ENCODE measurements at regions not wholly inside any gene's neighbourhood (a gene's known extent, or its start where the extent isn't known, plus 50 kb on each side); places are given as distances from the start of the nearest gene placed in this dataset.
"Not testable (repeated sequence)": the region's sequence is repeated elsewhere in the genome, so short reads cannot be mapped to it uniquely, and the experiment has no call there.

DNA sequence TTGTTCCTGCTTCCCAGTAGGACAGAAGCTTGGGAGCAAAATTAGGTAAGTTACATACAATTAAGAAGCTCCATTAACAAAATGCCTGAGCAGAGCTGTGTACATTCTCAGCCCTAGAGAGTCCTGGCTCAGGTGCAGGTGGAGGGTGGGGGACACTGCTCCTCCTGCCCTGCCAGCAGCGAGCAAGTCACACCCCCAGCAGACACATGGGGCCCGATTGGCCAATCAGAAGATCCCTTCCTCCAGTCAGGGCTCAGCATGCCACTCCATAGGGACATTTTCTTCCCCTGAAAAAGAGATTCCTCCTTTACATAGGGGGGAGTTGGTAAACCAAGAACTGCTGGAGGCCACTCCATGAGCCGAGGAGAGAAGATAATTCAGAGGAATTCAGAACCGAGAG is 62.1 kb downstream of the PLXNA1 start:
- in situ Hi-C loops (cut with MboI; ENCODE audit: low sequenced_read_pairs, unreplicated experiment) = no loop called here
- TF ChIP-seq, protein P1, sequence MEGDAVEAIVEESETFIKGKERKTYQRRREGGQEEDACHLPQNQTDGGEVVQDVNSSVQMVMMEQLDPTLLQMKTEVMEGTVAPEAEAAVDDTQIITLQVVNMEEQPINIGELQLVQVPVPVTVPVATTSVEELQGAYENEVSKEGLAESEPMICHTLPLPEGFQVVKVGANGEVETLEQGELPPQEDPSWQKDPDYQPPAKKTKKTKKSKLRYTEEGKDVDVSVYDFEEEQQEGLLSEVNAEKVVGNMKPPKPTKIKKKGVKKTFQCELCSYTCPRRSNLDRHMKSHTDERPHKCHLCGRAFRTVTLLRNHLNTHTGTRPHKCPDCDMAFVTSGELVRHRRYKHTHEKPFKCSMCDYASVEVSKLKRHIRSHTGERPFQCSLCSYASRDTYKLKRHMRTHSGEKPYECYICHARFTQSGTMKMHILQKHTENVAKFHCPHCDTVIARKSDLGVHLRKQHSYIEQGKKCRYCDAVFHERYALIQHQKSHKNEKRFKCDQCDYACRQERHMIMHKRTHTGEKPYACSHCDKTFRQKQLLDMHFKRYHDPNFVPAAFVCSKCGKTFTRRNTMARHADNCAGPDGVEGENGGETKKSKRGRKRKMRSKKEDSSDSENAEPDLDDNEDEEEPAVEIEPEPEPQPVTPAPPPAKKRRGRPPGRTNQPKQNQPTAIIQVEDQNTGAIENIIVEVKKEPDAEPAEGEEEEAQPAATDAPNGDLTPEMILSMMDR (IDR thresholded peaks at IDR 0.05; ENCODE audit: borderline replicate concordance, control extremely low read depth, extremely low read depth, insufficient read depth, missing control alignments) = no peak
- no peak for DNase-seq (ENCODE audit: low spot score)

DNA sequence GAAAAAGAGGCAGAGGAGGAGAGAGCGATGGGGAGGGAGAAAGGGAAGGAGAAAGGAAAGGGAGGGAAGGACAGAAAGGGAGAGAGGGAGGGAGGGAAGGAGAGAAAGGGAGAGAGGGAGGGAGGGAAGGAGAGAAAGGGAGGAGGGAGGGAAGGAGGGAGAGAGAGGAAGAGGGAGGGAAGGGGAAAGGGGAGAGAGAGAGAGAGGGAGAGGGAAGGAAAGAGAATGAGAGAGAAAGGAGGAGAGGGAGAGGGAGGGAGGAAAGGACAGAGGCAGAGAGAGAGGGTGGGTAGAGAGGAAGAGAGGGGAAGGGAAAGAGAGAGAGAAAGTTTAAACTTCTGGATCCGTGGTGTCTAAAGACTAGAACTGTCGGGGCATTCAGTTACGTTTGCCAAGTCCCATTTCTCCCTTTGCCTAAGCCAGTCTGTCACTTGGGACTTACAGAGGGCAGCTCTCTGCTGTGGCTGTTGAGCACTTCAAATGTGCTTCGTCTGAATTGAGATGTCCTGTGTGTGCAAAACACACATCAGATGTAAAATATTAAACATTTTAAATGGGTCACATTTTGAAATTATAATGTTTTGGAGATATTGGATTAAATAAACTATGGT is 62.6 kb downstream of the PLXNA1 start:
- TF ChIP-seq, protein P1 (IDR thresholded peaks at IDR 0.05; ENCODE audit: borderline replicate concordance, control extremely low read depth, extremely low read depth, insufficient read depth, missing control alignments) = no peak
- in situ Hi-C loops (cut with MboI; ENCODE audit: low sequenced_read_pairs, unreplicated experiment) = no loop called here
- no peak for DNase-seq (ENCODE audit: low spot score)

DNA sequence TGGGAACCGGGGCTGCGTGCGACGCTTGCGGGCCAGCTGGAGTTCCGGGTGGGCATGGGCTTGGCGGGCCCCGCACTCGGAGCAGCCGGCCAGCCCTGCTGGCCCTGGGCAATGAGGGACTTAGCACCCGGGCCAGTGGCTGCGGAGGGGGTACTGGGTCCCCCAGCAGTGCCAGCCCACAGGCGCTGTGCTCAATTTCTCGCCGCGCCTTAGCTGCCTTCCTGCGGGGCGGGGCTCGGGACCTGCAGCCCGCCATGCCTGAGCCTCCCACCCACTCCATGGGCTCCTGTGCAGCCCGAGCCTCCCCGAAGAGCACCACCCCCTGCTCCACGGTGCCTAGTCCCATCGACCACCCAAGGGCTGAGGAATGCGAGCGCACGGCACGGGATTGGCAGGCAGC is 63.8 kb downstream of the PLXNA1 start:
- in situ Hi-C loops (cut with MboI; ENCODE audit: low sequenced_read_pairs, unreplicated experiment); DNase-seq (ENCODE audit: low spot score): not testable (repeated sequence)

DNA sequence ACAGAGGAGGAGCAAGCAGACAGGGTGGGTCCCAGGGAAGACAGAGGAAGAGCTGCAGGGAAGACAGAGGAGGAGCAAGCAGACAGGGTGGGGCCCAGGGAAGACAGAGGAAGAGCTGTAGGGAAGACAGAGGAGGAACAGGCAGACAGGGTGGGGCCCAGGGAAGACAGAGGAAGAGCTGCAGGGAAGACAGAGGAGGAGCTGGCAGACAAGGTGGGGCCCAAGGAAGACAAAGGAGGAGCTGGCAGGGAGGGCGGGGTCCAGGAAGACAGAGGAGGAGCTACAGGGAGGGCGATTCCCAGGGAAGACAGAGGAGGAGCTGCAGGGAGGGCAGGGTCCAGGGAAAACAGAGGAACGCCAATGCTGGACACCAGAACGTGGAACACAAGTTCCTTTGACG is 66.5 kb downstream of the PLXNA1 start:
- in situ Hi-C loops (cut with MboI; ENCODE audit: low sequenced_read_pairs, unreplicated experiment) = no loop called here
- no peak for DNase-seq (ENCODE audit: low spot score)

DNA sequence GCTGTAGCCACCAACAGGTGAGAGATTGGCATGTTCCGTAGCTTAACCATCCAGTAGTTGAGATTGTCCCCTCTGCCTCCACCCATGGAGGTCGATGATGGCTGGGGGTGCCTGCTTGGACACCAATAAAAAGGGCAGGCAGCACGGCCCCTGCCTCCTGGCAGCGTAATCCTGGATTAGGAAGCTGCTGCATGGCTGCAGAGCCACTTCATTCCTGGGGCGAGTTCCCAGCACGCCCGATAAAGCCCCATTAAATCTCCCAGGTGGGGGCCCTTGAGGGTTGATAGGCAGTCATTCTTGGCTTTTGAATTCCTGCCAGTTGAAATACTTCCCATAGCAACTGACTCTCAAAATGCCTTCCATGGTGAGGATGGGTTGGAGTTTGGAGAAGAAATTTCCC is 67.8 kb downstream of the PLXNA1 start:
- in situ Hi-C loops (cut with MboI; ENCODE audit: low sequenced_read_pairs, unreplicated experiment) = no loop called here
- DNase-seq (ENCODE audit: low spot score) = no peak

More for the DNA sequence above, 66.5 kb downstream of the PLXNA1 start:
- TF ChIP-seq, protein P1 (IDR thresholded peaks at IDR 0.05; ENCODE audit: borderline replicate concordance, control extremely low read depth, extremely low read depth, insufficient read depth, missing control alignments) = no peak

DNA sequence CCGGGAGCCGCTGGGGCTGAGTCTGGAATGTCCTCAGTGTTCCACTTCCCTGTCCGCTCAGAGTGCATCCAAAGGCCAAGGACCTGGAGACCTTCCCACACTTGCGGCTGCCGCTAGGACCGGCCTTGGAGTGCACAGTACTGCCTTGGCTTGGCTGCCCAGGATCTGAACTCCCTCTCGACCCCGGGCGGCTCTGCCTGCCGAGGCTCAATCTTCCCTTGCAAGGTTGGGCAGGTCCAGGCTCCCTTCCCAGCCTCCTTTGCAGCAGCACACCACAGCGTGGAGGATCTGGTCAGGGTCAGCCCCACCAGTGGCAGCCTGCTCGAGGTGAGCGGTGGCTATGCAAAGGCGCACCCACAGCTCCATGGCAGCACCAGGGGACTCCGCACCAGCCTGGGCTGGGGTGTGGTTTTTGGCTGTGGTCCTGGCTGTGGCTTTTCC is 69.2 kb downstream of the PLXNA1 start:
- no peak for DNase-seq (ENCODE audit: low spot score)
- TF ChIP-seq, protein P1 (IDR thresholded peaks at IDR 0.05; ENCODE audit: borderline replicate concordance, control extremely low read depth, extremely low read depth, insufficient read depth, missing control alignments) = no peak
- in situ Hi-C loops (cut with MboI; ENCODE audit: low sequenced_read_pairs, unreplicated experiment) = no loop called here

More for the DNA sequence above, 67.8 kb downstream of the PLXNA1 start:
- TF ChIP-seq, protein P1 (IDR thresholded peaks at IDR 0.05; ENCODE audit: borderline replicate concordance, control extremely low read depth, extremely low read depth, insufficient read depth, missing control alignments) = no peak

DNA sequence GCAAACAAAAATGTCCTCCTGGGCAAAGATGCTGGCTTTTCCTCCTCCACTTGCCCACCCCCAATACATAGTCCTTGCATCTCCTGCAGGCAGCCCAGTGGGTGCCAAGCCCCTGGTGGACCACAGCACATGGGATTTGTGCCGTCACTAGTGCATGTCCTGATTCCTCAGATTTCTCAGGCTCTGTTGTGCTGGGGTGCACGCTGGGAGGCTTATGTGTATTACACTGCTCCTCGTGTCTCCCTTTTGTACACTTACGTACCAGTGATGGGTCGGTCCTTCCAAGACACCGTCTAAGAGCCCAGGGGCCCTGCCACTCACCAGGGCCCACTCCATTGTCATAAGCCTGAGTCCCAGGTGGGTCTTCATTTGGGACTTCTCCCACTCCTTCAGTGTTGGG is 70.1 kb downstream of the PLXNA1 start:
- TF ChIP-seq, protein P1 (IDR thresholded peaks at IDR 0.05; ENCODE audit: borderline replicate concordance, control extremely low read depth, extremely low read depth, insufficient read depth, missing control alignments) = no peak
- in situ Hi-C loops (cut with MboI; ENCODE audit: low sequenced_read_pairs, unreplicated experiment) = no loop called here
- DNase-seq (ENCODE audit: low spot score) = no peak

Measured in GM13976 (cell line).